D721Med (cell line): ENCODE measurements at regions not wholly inside any gene's neighbourhood (a gene's known extent, or its start where the extent isn't known, plus 50 kb on each side); places are given as distances from the start of the nearest gene placed in this dataset.

Experiments
- DNase-seq: peaks from one replicate; pipeline ENCODE4 v3.0.0; 2011; ENCODE audit warnings: low spot score; ENCODE audit not compliant: insufficient read length
- FAIRE-seq: peaks from 2 replicates; lab custom pipeline; 2011; peaks lifted over from hg19 to GRCh38; lab: Jason Lieb, UNC
- CTCF ChIP-seq: IDR thresholded peaks from 2 replicates; pipeline ENCODE4 v1.5.1; 2012; ENCODE audit warnings: mild to moderate bottlenecking, control low read depth; ENCODE audit not compliant: insufficient read depth; ENCODE audit errors: missing control alignments

GRCh38 chr12:19741132-19741489, 301.8 kb downstream of the AEBP2 start:
- TF ChIP-seq CTCF = no peak
- FAIRE-seq (no peak), DNase-seq (no peak)

GRCh38 chr12:19744705-19745218, 305.5 kb downstream of the AEBP2 start:
- no peak for TF ChIP-seq CTCF
- no peak for DNase-seq
- no peak for FAIRE-seq

- no peak for DNase-seq
- TF ChIP-seq CTCF = no peak
- no peak for FAIRE-seq
Measured at GRCh38 chr12:19746471-19746870, 307.2 kb downstream of the AEBP2 start.

- no peak for FAIRE-seq
- TF ChIP-seq CTCF = no peak
- no peak for DNase-seq
Measured at GRCh38 chr12:19749906-19750574, 310.7 kb downstream of the AEBP2 start.

GRCh38 chr12:19751078-19751477, 311.8 kb downstream of the AEBP2 start:
- DNase-seq = no peak
- no peak for TF ChIP-seq CTCF
- FAIRE-seq = no peak

GRCh38 chr12:19752712-19753111, 313.4 kb downstream of the AEBP2 start:
- DNase-seq = no peak
- FAIRE-seq = no peak
- no peak for TF ChIP-seq CTCF

GRCh38 chr12:19755136-19755535, 315.8 kb downstream of the AEBP2 start:
- DNase-seq (no peak), FAIRE-seq (no peak)
- no peak for TF ChIP-seq CTCF
